Bone marrow (tissue), 2 donors: ENCODE measurements at regions not wholly inside any gene's neighbourhood (a gene's known extent, or its start where the extent isn't known, plus 50 kb on each side); places are given as distances from the start of the nearest gene placed in this dataset.

Experiments
- DNase-seq, 2 donors: peaks; one replicate each; lab custom pipeline; 2025; lab: John Stamatoyannopoulos, UW

DNA sequence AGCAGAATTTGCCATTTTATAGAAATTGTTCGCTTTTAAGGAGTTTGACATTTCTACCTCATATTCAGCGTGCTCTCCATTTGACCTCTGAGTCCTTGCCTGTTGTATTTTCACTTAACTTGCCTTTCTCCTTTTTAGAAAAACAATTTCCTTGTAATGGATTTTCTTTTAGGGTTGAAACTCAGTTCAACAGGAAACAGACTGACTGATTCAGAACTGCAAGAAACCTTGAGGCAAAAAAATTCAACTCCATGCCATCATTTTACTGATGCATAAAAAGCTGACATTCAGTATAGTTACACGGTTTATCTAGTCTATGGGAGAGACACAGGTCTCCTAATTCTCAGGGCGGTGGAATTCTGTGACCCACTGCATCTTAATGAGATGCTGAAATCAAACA lies 59.8 kb downstream of the MRPS30 start:
- DNase-seq, result no peak

DNA sequence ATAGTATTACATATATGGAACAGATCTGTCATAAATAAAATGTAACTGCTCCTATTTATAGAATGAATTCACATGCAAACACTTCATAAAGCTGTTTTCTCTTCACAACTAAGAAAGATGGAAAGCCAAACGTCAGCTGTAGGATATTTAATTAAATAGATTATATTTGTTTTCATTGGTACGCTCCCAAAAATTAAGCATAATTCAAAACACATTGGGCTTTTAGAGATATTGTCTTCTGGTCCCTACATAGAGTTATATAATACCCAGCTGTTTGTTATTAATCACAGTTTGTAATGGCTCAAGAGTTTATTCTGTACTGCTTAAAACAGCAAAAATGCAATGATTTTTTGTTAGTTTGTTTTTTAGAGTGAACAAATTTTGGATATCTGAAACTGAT lies 61.2 kb downstream of the MRPS30 start:
- no peak for DNase-seq

DNA sequence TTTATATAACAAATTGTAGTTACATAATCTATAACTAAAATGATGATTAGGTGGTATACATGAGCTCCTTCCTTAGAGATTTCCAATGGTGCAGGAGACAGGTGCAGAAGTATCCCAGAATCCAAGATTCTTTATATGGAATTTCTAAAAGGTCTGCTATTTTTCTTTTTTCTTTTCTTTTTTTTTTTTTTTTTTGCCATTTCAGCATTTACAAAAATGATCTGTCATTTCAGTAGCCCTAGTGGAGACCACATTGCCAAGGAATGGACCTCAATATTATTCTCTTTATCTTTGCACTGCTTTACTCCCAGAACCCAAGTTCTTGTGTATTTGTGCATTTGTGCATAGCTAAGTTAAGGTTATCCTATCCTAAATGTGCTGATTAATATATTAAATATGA lies 61.7 kb downstream of the MRPS30 start:
- no peak for DNase-seq

- no peak for DNase-seq
Observed at GRCh38 chr5:44871401-44871800, 62.7 kb downstream of the MRPS30 start.

DNA sequence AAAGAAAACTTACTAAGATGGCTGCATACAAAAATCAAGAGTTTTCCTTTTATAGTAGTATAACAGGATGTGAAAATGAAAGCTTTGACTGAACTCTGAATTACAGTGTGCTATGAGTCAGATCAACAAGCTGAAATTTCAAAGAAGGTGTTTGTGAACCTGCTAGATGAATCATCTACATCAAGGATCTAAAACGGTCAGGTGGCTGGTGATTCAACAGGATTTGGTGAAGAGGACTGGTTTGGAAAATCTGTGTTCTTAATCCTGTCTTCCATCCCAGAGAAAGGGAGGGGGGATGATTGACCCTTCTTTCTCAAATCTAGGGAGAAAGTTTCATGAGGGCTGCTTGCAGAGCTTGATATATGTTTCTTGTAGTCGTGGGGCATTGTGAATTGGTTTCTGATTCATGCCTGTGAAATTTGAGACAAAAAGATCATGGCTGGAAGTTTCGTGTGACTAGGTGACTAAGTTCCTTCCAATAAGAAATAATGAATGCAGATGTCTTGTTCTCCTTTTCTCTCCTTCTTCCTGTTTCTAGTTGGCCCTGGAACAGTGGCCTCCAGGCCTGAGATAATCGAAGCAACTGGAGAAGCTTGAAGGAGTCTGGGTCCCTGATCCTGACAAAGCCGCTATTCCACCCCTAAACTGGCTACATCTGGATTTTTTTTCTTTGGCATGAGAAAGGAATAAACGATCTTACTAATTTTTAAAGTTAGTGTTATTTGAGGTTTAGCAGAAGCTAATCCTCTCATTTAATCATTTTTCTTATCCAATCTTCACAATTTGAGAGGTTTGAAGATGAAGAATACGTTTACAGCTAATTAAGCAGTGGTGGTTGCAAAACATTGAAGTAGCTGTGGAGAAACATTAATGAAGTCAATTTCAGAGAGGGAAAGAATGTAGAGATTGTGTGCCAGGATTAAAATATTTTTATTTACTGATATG lies 67.2 kb downstream of the MRPS30 start:
- no peak for DNase-seq

DNA sequence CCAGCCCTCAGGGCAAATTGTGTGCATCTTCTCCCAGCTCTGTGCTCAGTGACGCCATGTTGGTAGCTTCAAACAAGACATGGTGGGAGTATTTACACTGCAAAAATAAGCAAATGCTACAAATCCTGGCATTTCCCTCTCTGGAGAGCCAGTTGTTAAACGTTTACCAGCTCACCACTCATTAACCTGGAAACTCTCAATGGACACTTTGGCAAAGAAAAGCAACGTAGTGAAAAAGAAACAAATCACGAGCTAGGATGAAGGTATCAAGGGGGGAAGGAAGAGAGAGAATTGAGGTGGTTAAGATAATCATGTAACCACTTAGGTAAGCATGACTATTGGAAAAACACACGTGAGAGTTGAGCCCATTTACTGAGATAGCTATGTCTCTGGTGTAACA lies 72.5 kb downstream of the MRPS30 start:
- DNase-seq, result no peak

DNA sequence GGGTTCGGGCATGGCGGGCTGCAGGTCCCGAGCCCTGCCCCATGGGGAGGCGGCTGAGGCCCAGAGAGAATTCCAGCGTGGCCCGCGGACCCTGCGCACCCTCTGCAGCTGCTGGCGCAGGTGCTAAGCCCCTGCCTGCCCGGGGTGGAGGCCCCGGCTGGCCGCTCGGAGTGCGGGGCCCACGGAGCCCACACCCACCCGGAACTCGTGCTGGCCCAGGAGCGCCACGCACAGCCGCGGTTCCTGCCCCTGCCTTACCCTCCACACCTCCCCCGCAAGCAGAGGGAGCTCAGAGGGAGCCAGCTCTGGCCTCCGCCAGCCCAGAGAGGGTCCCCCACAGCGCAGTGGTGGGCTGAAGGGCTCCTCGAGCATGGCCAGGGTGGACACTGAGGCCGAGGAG lies 75.3 kb downstream of the MRPS30 start:
- no peak for DNase-seq

GRCh38 chr5:44885903-44886302 lies 77.2 kb downstream of the MRPS30 start:
- DNase-seq, result no peak

DNA sequence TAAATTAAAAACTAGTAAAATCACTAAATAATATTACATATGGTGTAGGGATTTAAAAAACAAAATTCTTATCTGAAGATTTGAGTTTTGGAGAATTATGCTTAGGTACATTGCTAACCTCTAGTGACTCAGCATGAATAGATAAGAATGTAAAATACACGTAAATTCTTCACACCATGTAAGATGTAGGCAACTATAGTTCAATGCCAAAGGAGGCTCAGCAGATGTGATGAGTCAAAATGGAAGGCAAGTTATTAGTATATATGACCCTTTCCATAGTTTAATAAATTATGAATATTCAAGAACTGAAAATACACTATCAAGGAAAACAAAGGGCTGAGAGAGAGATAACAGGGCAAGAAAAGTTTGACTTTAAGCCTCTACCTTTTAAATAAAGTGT lies 79.0 kb downstream of the MRPS30 start:
- DNase-seq, result no peak

DNA sequence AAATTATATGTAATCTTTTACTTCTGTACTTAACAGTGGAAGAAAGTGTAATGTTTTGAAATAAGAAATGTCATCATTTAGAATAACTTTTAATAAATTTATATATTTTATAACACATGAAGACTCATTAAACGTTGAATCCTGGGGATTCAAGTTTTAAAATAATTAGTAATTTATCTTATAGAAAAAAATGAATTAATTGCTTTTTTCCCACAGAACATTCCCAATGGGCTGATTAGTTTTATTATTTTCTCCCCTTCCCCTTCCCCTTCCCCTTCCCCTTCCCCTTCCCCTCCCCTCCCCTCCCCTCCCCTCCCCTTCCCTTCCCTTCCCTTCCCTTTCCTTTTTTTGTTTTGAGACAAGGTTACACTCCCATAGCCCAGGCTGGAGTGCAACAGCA lies 79.7 kb downstream of the MRPS30 start:
- DNase-seq, result no peak

DNA sequence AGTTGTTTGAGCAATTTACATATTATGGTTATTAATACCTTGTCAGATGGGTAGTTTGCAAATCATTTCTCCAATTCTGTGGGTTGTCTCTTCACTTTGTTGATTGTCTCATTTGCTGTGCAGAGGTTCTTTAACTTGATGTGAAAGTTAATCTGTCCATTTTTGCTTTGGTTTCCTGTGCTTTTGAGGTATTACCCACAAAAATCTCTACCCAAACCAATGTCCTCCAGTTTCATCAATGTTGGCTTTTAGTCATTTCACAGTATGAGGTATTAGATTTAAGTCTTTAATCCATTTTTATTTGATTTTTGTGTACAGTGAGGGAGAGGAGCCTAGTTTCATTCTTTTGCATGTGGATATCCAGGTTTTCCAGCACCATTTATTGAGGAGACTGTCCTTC lies 82.4 kb downstream of the MRPS30 start:
- DNase-seq, result no peak

- no peak for DNase-seq
Observed at GRCh38 chr5:44900273-44900954, 91.7 kb downstream of the MRPS30 start.

- no peak for DNase-seq
Observed at GRCh38 chr5:44907396-44907795, 98.6 kb downstream of the MRPS30 start.

DNA sequence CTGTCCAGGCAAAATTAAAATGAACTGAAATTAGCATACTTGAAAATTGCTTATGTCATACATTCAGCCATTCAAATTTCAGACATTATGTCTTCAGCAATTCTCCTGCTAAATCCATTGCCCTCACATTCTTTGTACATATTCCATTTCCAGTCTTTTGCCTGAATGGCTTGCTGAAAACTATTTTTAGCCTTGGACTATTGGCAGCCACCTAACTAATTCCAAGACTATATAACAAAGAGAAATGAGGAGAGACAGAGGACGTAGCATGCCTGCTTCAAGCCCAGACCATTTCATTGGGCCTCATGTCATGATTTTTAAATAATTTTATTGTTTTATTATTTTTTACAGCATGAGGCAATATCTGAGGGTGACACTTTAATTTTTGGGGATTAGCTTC lies 100.3 kb downstream of the MRPS30 start:
- DNase-seq, result no peak

GRCh38 chr5:44911501-44911900 lies 102.8 kb downstream of the MRPS30 start:
- no peak for DNase-seq

GRCh38 chr5:44914221-44914620 lies 105.5 kb downstream of the MRPS30 start:
- no peak for DNase-seq

DNA sequence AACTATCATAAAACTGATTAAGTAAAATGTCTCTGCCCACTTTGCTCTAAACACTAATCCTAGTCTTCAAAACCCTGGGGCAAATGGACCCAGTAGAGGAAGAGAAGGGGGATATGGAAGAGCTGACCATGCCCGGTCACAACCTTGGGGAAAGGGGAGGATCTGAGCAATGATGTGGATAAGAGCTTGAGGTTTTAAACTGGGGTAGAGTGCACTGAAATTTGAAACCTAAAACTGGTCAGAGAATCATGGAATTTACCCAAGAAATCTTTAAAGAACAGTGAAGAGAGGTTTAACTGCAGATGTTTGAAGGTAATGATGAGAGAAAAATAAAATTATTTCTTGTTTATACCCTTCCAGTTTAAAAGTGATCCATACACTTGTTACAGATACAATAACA lies 110.8 kb downstream of the MRPS30 start:
- no peak for DNase-seq

- DNase-seq, result no peak
Observed at GRCh38 chr5:44927115-44927733, 118.5 kb downstream of the MRPS30 start.

DNA sequence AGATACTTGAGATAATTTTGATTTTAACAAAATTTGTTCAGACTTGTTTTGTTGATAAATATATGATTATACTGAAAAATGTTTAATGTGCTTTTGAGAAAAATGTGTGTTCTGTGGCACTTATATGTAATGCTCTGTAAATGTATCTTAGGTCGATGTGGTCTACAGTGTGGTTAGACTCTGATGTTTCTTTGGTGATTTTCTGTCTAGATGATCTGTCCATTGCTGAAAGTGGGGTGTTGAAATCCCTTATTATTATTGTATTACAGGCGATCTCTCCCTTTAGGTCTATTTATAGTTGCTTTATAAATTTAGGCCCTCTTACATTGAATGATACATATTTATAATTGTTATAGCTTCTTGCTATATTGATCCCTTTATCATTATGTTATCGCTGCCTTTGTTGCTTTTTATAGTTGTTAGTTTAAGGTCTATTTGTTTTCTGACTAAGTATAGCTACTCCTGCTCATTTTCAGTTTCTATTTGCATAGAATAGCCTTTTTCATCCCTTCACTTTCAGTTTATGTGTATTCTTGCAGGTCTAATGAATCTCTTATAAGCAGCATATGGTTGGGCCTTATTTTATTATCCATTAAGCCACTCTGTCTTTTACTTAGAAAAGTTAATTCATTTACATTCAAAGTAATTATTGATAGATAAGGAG lies 124.3 kb downstream of the MRPS30 start:
- DNase-seq, result no peak

DNA sequence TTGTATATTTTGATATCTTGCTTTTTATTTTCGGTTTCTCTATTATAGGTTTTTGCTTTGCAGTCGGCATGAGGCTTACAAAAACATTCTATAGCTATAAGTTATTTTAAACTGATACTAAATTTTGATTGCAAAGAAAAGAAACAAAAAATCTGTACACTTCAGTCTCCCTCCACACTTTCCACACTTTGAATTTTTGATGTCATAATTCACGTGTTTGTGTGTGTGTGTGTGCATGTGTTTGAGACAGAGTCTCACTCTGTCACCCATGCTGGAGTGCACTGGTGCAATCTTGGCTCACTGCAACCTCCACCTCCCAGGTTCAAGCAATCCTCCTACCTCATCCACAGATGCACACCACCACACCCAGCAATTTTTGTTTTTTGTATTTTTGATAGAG lies 124.9 kb downstream of the MRPS30 start:
- DNase-seq, result no peak

DNA sequence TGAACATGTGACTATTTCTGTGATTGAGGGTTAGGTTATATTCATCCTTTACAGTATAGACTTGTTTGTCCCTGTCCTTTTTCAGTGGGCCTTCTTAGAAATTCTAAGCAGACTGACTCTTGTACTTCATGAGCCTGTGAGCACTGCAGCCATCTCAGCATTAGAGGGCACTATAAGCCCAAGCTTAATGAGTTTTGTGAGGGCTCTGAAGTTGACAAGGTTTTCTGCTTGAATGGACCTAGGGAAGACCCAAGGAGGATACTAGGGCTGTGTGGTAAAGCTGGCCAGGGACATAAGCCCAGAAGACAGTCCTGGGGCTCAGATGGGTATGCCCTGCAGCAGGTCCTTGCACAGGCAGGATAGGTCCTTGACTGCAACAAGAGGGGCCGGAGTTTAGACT lies 126.5 kb downstream of the MRPS30 start:
- no peak for DNase-seq

DNA sequence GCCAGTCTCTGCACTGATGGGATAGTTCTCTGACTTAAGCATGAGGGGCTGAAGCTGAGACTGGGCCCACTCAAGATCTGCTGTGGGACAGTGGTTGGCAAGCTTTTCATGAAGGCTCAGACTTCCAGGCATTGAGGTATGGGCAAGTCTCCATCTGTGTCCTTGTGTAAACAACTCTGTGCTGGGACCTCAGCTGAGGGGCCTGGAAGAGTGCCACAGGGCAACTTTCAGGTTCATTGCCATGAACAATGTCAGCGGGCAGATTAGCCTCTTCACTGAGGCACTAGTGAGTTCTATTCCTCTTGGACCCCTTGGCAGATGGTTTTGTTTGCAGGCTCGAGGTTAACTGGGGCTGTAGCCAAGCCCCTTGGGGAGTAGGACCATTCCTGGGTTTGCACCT lies 127.1 kb downstream of the MRPS30 start:
- DNase-seq, result no peak
